22Rv1 (cell line): ENCODE measurements at regions not wholly inside any gene's neighbourhood (a gene's known extent, or its start where the extent isn't known, plus 50 kb on each side); places are given as distances from the start of the nearest gene placed in this dataset.
"Not testable (repeated sequence)": the region's sequence is repeated elsewhere in the genome, so short reads cannot be mapped to it uniquely, and the experiment has no call there.

Source experiments
- H3K27ac ChIP-seq: fragments of 450-650 bp; 2 replicates; pipeline ENCODE4 v1.5.1; 2017
- ZFX ChIP-seq: fragments of 450-650 bp; IDR thresholded peaks from 2 replicates; pipeline ENCODE4 v1.6.1; 2017; ENCODE audit warnings: antibody characterized with exemption, borderline replicate concordance
- TF ChIP-seq, protein P1 (sequence below): fragments of 450-650 bp; IDR thresholded peaks from 2 replicates; pipeline ENCODE4 v1.5.1; 2017; ENCODE audit warnings: mild to moderate bottlenecking

DNA sequence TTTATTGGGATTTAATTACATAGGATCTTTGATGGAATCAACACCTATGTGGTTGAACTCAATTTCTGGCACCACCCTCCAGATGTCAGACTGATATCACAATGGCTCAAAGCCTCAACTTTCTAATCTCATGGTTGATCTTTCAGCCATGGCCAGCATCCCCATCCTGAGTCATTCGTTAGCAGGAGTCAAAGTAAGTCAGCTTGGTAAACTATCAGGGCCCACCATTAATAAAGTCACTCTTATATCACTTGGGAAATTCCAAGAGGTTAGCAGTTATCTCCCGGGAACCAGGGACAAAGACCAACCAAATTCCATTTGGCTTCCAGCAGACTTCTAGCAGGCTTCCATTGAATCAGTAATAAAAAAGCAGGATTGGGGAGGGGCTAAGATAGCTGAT lies 50.7 kb upstream of the TNFSF4 start:
- no peak overlapping the region for H3K27ac ChIP-seq
- no peak for TF ChIP-seq ZFX
- TF ChIP-seq, protein P1, sequence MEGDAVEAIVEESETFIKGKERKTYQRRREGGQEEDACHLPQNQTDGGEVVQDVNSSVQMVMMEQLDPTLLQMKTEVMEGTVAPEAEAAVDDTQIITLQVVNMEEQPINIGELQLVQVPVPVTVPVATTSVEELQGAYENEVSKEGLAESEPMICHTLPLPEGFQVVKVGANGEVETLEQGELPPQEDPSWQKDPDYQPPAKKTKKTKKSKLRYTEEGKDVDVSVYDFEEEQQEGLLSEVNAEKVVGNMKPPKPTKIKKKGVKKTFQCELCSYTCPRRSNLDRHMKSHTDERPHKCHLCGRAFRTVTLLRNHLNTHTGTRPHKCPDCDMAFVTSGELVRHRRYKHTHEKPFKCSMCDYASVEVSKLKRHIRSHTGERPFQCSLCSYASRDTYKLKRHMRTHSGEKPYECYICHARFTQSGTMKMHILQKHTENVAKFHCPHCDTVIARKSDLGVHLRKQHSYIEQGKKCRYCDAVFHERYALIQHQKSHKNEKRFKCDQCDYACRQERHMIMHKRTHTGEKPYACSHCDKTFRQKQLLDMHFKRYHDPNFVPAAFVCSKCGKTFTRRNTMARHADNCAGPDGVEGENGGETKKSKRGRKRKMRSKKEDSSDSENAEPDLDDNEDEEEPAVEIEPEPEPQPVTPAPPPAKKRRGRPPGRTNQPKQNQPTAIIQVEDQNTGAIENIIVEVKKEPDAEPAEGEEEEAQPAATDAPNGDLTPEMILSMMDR: no peak

DNA sequence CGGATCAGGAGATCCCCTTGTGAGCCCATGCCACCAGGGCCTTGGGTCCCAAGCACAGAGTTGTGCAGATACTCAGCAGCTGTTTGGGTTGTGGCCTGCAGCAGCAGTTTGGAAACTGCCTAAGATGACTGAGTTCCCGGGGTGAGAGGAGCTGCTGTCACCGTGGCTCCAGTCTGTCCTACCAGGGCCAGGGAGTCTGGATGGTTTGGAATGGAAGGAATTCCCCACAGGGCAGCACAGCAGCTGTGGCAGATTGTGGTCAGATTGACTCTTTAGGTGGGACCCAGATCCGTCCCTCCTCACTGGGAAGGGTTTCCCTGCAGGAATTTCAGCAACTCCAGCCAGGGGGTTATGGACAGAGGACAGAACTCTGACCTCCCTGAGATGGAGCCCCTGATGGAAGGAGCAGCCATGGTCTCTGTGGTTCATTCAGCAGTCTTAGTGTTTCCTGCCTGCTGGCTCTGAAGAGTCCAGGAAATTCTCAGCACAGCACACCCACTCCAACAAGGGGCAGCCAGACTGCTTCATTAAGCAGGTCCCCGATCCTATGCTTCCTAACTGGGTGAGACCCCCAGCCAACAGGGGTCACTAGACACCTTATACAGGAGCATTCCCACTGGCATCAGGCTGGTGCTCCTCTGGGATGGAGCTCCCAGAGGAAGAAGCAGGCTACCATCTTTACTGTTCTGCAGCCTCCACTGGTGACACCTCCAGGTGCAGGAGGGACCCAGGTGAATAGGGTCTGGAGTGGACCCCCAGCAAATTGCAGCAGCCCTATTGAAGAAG lies 51.5 kb upstream of the TNFSF4 start:
- no peak for TF ChIP-seq ZFX
- no peak overlapping the region for H3K27ac ChIP-seq

DNA sequence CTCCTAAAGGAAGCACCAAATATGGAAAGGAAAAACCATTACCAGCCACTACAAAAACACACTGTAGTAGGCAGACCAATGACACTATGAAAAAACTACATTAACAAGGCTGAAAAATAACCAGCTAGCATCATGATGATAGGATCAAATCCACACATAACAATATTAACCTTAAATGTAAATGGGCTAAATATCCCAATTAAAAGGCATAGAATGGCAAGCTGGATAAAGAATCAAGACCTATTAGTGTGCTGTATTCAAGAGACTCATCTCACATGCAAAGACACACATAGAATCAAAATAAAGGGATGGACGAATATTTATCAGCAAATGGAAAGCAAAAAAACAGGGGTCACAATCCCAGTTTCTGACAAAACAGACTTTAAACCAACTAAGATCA lies 53.2 kb upstream of the TNFSF4 start:
- not testable (repeated sequence) for H3K27ac ChIP-seq

DNA sequence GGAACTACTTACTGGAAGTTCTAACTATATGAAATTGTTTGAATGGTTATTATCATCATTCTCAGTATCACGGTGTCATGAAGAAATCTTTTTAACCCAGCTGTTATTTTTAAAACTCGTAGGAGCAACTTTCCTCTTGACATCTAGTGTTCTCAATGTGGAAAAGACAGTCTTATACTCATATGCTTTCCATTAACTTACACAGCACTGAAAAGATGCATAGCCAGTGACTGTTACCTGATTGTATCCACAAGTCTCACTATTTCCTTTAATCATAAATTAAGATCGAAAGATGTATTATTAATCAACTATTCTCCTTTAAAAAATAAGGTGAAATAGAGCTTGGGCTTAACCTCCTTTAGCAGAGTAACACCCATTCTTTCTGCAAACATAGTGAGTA lies 59.7 kb upstream of the TNFSF4 start:
- TF ChIP-seq, protein P1: no peak
- TF ChIP-seq ZFX: no peak
- H3K27ac ChIP-seq: no peak overlapping the region

DNA sequence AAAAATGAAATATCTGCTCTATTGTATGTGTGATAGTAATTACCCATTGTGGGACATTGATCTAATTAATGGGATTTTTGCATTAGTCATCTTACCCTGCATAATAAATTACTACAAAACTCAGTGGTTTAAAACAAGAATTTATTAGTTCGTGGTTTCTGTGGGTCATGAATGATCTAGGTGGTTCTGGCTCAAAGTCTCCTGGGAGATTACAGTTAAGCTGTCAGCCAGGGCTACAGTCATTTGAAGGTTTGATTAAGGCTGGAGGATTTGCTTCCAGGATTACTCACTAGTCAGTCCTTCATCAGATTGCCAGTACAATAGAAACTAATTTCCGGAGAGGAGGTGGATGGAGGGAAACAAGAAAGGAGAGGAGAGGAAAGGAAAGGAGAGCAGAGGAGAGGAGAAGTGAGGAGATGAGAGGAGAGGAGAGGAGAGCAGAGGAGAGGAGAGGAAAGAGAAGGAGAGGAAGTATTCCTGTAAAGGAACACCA lies 60.4 kb upstream of the TNFSF4 start:
- TF ChIP-seq ZFX: no peak
- TF ChIP-seq, protein P1: no peak
- H3K27ac ChIP-seq: no peak overlapping the region

DNA sequence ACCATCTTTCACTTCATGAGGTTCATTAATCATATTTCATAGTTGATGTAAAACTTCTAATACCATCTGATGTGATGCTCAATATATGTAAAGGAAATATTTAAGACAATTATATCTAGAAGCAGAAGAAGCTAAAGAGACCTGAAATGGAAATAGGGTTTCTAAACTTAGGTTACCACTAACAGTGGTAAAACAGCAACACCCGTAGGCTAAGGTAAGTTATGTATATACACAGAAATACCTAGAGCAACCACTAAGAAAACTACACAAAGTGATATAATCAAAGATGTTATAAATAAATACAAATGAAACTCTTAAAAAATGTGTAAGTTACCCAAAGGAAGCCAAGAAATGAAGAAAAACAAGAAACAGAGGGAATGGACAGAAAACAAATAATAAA lies 61.1 kb upstream of the TNFSF4 start:
- TF ChIP-seq, protein P1: no peak
- no peak for TF ChIP-seq ZFX
- H3K27ac ChIP-seq: no peak overlapping the region

DNA sequence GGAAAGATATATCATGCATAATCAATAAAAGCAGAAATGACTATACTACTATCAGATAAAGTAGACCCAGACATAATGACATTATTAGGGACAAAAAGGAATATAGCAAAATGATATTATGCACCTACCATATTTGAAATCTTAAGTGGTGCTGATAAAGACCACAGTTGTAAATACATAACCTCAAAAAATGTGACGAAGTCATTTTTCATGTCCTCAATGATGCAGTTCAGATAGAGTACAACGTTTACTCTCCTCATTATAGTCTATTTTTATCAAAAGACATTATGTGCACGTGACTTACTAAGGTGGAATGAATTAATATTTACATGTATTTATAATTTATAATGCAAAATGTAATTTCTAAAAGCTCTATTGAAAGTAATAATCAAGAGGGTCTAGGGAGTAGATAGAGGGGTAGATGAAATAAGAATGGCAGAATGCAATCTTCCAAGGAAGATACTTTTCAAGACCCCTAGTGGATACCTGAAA lies 61.7 kb upstream of the TNFSF4 start:
- no peak overlapping the region for H3K27ac ChIP-seq
- TF ChIP-seq ZFX: no peak
- TF ChIP-seq, protein P1: no peak

DNA sequence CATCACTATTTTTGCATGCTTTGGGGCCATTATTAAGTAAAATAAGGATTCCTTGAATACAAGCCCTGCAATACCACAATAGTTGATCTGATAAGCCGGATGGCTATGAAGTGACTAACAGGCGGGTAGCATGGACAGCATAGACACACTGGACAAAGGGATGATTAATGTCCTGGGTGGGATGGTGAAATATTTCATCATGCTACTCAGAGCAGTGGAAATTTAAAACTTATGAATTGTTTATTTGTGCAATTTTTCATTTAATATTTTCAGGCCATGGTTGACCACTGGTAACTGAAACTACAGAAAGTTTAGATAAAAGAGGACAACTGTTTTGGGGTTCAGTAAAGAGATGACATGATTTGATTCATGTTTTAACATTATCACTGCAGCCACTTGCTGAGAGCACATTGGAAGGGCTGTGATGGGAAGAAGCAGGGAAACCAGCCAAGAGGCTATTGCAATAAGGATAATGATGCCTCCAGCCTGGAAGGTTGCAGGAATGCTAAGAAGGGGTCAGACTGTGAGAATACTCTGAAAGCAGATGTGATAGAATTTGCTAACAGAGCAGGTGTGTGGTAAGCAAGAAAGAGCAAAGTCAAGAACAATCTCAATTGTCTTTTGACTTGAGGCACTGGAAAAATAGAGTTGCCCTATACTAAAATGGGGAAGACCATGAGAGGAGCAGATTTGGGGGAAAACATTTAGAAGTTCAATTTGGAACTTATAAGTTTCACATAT lies 62.5 kb upstream of the TNFSF4 start:
- TF ChIP-seq, protein P1: no peak
- no peak for TF ChIP-seq ZFX
- no peak overlapping the region for H3K27ac ChIP-seq
